Pons (tissue), 1 donor: ENCODE measurements at regions not wholly inside any gene's neighbourhood (a gene's known extent, or its start where the extent isn't known, plus 50 kb on each side); places are given as distances from the start of the nearest gene placed in this dataset.

Experiments used
- DNase-seq: peaks from one replicate; pipeline ENCODE4 v3.0.0-alpha.2; 2016; ENCODE audit warnings: low spot score

GRCh38 chr4:138858419-138858818 is 157.2 kb upstream of the NOCT start:
- no peak for DNase-seq

DNA sequence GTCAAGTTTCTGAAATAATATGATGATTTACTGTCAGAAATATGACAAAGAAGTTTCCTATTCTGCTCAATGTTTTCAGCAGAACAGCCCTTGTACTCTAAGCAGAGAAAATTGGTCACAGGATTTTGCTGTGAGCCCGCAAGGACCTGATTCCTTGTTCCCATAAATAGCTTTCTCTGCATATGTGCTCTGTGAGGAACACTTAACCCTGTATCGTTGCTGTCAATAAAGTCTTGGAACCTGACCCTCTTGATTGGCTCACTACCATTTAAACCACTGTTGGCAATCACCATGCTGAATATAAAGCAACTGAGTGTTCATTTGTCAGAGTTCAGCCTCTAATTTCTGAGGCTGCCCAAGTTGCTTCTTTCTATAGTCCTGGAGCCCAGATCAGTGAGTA is 158.2 kb upstream of the NOCT start:
- no peak for DNase-seq

DNA sequence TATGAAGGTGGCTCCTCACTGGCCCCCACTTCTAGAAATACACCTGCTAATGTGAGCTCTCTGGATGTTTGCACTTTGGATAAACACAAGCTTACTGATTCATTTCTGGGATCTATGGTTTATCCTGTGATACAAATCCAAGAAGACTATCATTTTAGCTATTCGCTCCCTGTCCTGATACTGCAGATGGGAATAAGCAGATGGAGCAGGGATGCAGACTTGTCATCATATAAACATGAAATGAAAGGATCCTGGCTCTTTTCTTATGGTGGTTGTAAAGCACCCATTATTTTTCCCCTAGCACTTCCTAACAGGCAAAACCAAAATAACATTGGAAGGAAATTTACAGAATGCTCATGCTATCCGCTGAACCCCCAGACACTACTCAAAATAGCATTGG is 162.9 kb upstream of the NOCT start:
- DNase-seq = no peak

DNA sequence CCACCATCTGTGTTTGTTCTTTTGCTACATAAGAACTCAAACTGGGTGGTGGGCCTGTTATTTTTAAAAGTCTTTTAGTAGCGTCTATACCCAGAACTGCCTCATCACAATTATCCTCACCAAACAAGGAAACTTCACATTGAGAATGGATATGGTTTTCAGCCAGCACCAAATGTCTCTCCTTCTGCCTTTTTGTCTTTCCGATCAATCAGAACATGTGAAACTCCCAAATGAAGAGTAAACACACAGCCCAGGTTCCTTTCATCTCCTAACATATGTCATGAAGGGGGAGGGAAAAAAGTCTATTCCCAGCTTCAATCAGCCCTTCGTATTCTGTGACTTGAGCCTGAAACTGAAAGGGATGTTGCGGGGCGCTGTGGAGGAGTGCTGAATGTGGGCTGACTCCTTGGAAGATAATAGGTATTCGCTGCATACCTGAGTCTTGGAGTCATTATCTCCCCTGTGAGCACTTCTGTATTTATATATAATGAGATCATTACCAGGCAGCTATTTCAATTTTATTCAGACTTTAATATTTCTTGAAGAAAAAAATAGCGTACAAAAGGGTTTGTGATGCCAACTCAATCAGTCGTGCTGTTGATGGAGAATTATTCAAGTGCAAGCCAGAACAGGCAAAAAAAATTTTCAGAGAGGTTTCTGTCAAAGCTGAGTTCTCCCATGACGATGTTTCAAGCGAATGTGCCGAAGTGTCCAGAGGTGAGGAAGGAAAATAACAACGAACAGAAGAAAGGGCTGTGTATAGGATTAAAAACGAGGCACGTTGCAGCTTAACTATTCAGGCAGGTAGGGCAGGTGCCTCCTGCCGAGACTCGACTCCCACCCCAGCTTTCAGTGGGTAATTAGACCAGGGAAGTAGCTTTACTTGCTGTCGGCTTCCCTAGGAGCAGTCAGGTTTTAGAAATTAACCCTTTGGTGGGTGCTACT is 163.9 kb upstream of the NOCT start:
- DNase-seq = no peak

- DNase-seq = no peak
Observed at GRCh38 chr4:138845664-138846063, 169.9 kb upstream of the NOCT start.

GRCh38 chr4:138845054-138845453 is 170.5 kb upstream of the NOCT start:
- DNase-seq = no peak

DNA sequence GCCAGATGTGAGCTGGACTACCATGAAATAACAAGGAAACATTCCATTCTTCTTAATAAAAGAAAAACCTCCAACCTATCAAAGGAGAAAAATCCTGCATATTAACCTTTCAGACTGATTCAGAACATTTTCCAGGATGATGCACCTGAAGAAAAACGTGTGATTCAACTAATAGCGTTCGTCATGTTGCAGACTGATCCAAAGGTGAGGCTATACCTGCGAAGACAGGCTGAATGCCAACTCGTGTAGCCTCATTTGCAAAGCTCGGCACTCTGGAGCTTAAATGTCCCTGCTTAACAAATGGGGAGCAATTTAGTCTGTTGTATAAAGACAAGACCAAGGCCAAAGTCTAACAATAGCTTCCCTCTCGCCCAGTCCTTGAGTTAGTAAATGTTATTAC is 172.0 kb upstream of the NOCT start:
- DNase-seq = no peak

- DNase-seq = no peak
Observed at GRCh38 chr4:138841343-138841742, 174.2 kb upstream of the NOCT start.

- DNase-seq = no peak
Observed at GRCh38 chr4:138838251-138838650, 177.3 kb upstream of the NOCT start.

- DNase-seq = no peak
Observed at GRCh38 chr4:138835832-138836533, 179.6 kb upstream of the NOCT start.

DNA sequence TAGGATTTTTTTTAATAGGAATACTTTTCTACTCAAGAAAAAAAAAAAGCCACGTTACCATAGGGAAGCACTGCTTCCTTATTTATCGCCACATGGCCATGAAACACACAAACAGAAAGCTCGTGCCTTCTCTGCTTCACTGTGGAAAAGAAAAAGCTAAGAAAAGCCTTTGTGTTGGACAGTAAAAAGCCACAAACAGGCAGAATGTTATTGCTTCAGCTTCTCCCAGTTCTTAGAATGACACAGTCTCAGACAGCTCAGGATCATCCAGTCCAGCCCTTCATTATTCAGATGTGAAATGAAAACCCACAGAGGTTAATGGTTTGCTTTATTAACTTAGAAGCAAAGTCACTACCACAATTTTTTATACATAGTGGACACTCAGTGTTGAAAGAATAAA is 181.6 kb upstream of the NOCT start:
- peak; percentile 35 for DNase-seq

GRCh38 chr4:138832563-138832962 is 183.0 kb upstream of the NOCT start:
- no peak for DNase-seq

DNA sequence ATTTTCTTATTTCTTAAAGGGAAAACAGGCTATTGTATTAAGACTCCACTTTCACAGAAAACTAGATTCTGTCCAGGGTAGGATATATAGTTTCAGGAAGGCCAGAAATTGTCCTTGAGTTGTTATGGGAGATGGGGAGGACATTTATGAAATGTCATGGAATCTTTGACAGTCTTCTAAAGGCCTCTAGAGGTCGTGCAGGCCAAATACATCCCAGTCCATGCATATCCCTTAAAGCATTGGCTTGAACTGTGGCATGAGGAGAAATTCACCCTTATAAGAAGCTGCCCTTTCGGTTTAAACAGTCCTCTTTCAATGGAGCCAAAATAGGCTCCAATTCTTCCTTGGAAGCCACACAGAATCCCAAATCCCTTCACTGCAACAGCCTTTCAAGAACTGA is 183.6 kb upstream of the NOCT start:
- no peak for DNase-seq

DNA sequence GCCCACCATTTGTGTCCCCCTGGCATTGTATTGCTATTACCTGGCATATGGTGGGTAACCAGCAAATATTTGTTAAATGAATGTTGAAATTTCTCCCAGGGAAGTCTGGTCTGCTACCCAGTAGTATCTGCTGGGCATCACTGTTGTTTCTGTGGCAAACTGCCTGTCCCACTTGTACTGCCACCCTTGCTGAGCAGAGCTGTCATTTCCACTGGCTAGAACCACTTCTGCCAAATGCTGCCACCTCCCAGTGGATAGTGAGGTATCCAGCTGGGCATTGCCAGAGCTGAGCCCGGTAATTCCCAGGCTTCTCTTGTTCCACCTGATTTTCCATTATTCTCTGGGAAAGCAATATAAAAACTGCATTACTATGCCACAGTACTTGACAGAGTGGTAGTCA is 186.7 kb upstream of the NOCT start:
- no peak for DNase-seq

GRCh38 chr4:138826754-138827153 is 188.8 kb upstream of the NOCT start:
- DNase-seq = no peak

DNA sequence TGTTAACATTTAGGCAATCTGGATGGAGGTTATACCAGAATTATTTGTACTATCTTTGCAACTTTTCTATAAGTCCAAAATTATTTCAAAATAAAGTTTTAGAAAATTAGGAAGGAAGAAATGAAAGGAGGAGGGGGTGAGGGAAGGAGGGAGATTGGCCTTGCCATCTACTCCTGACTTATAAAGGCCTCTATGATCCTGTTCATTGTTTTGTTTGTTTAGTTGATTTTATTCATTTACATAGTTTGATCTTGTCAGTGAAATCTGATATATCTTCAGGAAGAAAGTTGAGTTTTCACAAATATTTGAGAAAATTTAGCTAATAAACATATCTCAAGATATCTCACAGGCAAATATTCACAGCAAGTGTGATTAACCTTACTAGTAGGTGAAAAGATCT is 189.3 kb upstream of the NOCT start:
- no peak for DNase-seq

DNA sequence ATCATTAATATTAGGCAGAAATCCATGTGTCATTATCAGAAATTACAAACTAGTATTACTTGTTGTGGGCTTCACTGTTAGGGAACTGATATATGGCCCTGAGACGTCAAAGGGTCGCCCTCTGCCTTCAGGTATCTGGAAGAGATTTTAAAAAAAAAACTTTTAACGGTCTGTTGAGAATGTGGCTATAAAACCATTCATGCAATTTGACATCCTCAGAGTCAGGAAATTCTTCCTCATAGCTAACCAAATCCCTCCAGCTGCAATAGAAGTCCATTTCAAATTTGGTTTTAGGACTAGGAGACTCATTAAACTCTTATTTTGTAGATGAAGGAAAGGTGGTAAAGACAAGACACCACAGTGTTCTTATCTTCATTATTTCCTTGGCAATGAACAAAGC is 194.2 kb upstream of the NOCT start:
- DNase-seq = no peak

DNA sequence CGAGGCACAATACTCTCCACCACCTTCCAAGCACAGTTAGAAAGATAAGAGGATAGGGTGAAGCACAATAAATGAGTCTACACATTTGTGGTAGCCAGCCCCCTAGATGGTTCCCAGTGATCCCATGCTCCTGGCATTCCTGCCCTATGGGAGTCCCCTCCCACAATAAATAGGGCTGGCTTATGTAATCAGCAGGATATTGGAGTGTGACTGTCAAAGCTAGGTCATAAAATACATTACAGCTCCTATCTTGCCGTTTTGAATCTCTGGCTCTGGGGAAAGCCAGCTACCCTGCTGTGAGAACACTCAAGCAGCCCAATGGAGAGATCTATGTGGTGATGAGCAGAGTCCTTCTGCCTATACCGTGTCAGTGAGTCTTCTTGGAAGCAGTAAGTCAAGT is 198.7 kb upstream of the NOCT start:
- no peak for DNase-seq

GRCh38 chr4:138815811-138816210 is 199.8 kb upstream of the NOCT start:
- no peak for DNase-seq

GRCh38 chr4:138805736-138806135 is 209.8 kb upstream of the NOCT start:
- no peak for DNase-seq

- no peak for DNase-seq
Observed at GRCh38 chr4:138804711-138805110, 210.9 kb upstream of the NOCT start.

- no peak for DNase-seq
Observed at GRCh38 chr4:138803051-138803450, 212.5 kb upstream of the NOCT start.

DNA sequence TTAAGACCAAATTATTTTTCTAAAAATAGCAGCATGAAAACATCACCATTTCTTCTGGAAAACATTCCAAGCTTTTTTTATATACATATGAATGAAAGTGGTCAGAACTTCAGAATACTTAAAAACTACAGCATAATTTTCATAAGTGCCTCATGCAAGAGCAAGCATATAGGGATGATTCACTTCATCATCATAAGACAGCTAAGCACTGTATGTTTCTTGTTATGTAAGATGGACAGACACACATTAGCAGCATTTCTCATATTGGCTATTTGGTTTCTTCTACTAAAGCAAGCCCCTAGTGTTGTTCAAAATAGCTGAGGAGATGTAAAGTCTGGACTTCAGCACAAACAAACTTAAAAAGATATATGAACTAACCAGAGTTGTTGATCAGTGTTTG is 213.1 kb upstream of the NOCT start:
- DNase-seq = no peak

DNA sequence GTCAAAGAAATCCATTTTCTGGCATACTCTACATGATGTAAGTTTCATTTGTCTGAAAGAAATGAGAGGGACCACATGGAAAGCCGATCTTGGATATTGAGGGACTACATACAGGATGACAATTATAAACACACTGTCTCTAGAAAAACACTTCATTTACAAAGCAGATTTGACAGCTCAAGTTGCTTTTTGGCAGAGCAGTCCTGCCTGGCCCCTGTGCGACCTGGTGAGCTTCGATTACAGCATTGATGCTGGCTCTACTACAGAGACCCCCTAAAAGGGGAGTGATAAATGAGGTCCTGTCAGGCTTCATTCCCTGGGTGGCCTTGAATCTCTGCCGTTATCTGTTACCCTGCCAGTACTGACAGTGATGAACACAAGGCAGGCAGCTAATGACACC is 215.2 kb upstream of the NOCT start:
- no peak for DNase-seq
